HG03108 (cell line): ENCODE measurements at regions not wholly inside any gene's neighbourhood (a gene's known extent, or its start where the extent isn't known, plus 50 kb on each side); places are given as distances from the start of the nearest gene placed in this dataset.

Experiments used
- ATAC-seq: cut with Tn5 transposase; IDR thresholded peaks from one replicate; pipeline ENCODE4 v1.9.1; 2021; ENCODE audit warnings: moderate library complexity; ENCODE audit not compliant: unreplicated experiment

DNA sequence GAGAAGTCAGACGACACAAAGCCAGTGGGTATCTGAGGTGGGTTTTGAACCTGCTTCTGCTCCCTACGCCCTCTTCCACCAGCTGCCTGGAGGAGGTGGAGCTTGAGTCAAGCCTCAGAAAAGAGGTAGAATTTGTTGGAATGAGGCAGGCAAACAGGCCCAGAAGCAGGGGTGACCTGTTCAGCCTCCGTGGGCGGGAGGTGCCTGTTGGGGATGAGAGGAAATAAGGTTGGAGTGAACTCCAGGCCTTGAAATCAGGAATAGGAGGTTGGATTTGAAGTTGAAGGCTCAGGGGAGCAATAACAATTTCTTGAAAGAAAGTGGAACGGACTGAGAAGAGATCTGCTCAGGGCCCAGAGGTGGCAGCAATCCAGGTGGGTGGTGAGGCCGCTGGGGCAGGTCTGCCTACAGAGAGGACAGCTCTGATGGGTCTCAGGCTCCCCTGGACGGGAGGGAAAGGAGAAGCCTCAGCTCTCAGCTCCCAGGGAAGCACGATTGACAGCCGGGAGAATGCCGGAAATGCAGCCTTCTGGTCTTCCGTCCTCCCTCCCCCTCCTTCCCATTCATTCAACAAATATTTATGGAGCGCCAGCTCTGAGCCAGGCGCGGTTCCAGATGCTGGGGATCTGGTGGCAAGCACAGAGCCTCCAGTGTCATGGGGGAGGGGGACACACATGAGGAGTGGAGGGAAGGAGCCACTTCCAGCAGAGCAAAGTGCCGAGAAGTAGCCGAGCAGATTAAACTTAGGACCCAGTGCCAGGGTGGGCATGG is 61.9 kb upstream of the CIBAR2 start:
- ATAC-seq = no peak

- no peak for ATAC-seq
Measured at GRCh38 chr16:85174871-85175723, 62.8 kb upstream of the CIBAR2 start.

DNA sequence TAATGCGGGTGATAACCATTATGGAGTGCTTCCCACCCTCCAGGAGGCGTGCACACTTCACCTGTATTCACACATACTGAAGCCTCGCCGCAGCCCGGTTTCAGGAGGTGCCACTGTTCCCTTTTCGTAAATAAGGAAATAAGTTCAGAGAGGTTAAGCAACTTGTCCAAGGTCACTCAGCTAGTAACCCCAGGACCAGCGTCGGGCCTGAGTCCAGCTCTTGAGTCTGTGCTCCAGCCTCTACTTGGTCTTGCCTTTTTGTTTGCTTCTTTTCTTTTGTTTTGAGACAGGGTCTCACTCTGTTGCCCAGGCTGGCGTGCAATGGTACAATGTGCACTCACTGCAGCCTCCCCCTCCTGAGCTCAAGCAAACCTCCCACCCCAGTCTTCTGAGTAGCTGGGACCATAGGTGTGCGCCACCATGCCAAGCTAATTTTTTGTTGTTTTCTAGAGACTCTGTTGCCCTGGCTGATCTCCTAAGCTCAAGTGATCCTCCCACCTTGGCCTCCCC is 63.5 kb upstream of the CIBAR2 start:
- ATAC-seq = no peak

DNA sequence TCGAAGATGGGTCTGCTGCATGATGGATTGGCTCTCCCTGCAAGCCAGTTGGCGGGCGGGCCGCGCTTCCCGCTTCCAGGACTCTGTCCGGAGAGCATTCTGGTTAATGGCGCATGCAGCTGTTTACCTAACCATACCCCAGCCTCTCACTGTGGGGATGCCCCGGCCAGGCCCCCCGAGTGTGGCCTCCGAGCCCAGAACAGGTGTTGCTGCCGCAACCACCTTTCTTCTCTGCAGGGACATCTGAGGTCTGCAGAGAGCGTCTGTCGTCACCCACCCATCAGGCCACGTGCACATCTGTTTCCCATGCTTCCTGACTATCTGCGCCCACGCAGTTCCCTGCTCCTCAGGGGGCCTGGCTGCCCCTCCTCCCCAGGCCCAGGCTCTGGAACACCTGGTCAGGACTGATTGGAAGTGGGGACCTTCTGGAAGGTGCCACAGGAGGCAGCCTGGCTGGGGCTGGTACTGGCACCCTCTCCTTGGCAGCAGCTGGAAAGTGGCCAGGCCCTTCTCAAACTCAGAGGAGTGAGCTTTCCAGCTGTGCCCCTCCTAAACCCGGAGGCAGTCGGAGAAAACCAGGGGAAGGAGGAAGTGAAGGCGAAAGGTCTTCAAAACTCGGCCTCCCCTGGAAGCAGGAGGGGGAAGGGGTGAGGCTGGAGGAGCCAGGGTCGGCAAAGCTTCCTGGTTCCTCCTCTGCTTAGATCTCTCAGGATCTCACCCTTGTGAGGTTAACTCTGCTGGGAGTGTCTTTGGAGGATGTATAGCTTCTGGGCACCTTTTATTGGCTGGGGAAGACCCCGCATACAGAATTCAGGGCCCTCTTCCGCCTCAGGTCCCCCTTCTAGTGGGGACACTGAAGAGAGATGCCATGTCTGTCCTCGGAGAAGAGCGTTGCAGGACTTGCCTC is 64.5 kb upstream of the CIBAR2 start:
- ATAC-seq = no peak

DNA sequence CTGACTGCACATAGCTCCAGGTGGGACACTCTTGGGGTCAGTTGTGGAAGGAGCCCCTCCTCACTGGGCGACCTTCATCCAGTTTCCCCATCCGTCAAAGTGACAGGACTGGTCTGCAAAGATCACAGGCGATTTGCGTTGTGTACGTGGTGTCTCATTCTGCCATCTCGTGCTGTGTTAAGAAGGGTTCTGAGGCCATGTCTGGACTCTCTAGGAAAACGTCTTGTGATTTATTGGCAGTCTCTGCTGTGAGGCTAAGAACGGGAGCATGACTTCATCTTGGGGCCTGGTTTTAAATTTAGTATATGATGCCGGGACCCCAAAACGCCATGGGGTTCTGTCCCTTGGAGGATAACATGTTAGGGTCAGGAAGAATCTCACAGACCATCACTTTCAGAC is 65.2 kb upstream of the CIBAR2 start:
- no peak for ATAC-seq

DNA sequence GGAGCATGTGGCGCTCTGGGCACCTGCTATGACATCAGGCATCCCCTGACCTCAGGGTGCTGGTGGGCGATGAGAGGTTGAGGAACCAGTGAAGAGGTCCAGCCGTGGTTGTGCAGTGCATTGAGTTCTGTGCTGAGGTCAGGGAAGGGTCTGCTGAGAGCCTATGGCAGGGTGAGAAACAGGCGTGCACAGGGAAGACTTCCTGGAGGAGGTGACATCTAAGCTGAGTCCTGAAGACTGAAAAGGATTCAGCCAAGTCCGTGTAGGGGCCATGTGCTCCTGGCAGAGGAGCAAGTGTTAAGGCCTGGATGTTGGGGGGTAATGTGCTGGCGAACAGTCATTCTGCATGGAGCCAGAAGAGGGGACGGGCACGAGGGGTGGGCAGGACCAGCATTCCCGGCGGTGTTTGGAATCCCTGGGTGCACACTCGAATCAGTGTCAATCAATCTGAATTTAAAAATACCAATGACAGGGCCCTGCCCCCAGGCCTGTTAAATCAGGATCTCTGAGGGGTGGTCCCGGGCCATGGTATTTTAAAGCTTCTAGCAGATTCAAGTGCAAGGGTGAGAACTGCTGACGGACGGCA is 65.8 kb upstream of the CIBAR2 start:
- ATAC-seq = no peak

DNA sequence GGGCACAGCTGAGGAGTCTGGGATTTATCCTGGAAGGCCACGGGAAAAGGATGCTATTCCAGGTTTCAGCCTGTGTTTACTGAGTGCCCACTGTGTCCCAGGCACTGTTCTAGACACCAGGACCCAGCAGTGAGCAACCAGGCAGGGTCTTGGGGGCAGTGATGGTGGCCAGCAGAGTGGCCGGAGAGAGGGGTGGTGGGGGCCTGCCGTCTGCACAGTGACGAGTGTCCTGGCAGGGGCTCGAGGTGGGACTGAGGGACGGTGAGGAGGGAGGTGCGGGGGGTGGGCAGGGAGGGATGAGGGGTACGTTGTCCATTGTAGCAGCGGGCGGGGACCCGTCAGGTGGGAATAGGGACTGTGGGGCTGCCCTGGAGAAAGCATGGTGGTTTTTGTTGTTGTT is 66.3 kb upstream of the CIBAR2 start:
- no peak for ATAC-seq

DNA sequence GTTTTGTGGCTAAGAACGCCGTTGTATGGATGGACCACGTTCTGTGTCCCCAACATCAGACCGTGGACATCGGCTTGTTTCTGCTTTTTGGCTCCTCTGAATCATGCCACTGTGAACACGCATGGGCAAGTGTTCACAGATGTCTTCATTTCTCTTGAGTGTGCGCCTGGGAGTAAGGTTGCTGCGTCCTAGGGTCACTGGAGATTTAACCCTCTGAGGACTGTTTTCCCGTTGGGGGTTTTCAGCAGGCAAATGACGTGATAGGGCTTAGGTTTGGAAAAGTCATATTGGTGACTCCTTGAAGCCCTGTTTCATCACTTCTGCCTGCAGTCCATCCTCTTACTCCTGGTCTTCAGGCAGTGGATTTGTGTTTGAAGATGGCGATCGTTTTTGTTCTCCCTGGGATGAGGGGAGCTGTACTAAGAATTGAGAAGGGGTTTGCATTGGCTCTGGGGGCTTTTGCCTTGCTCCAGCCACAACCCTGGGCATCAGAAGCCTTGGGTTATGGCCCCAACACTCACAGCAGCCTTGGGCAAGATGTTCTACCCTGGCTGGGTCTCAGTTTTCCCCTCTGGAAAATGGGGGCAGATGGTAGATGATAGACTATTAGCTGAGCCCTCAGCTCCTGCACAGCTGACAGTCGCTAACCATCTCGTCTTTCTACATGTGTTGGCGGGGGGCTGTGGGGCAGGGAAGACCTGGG is 67.2 kb upstream of the CIBAR2 start:
- no peak for ATAC-seq

GRCh38 chr16:85180047-85180826 is 68.0 kb upstream of the CIBAR2 start:
- ATAC-seq = no peak

- no peak for ATAC-seq
Measured at GRCh38 chr16:85180827-85181738, 68.8 kb upstream of the CIBAR2 start.

DNA sequence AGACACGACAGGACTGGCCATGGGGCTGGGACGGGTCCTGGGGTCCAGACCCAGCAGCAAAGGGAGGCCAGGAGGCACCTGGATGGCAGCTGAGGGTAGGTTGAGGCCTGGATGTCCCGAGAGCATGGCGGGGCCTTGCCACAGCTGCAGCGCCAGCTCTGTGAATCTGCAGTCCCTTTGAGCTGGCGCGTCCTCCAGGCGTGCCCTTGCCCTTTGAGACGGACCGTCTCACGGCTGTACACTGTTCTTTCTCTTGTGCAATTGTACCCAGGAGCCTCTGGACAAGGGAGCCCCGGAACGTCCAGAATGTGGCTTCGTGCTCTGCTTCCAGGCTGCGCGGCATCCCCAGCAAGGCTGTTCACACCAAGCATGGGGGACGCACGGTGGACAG is 69.5 kb upstream of the CIBAR2 start:
- no peak for ATAC-seq

- ATAC-seq = no peak
Measured at GRCh38 chr16:85182286-85182685, 70.0 kb upstream of the CIBAR2 start.

- ATAC-seq = no peak
Measured at GRCh38 chr16:85182774-85183173, 70.5 kb upstream of the CIBAR2 start.

GRCh38 chr16:85183564-85183963 is 71.3 kb upstream of the CIBAR2 start:
- ATAC-seq = no peak

DNA sequence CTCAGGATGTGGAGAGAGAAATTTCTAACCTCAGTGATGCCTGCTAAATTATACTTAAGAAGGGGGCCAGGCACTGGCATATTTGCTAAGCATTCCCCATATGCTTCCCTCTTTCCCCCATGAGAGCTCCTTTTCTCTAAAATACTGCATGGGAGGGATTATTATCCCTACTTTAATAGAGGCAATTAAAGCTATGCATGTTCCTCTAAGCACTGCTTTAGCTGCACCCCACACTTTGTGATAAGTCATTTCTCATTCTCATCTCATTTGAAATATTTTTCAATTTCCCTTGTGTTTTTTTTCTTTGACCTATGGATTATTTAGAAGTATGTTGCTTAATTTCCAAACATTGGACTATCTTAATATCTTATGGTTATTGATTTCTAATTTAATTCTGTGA is 72.1 kb upstream of the CIBAR2 start:
- no peak for ATAC-seq

DNA sequence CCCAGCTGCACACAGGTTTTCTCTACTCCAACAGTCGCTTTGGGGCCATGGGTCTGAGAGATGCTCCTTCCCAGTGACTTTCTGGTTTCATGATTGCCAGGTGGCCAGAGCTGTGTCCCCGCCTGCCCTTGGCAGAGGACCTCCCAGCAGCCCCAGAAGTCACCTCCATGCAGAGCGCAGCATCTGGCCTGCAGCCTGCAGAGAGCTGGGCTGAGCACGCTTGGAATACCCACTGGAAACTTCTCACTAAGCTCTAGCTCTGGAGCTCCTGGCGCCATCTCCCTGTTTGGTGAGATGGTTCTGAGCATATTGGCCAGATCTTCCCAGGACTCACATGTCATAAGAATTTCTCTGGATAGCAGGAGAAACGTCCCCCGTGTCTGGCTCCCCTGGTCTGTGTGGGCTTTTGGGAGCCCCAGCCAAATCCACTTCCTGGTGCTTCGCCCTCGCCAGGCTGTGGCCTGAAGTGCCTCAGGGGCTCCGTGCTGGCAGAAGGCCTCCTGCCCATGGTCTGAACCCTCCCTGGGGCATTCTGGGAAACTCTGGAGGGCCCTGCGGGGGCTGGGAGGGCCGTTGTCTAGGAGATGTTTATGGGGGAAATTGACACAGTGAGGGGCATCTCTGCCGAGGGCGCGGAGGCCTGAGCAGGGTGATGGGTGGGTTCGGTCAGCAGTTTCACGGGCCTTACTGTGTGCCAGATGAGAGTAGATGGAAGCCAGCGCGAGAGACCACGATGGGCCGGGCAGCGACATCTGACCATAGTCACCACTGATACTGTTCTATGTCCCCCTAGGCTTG is 73.2 kb upstream of the CIBAR2 start:
- no peak for ATAC-seq

GRCh38 chr16:85187002-85187401 is 74.7 kb upstream of the CIBAR2 start:
- no peak for ATAC-seq
